DMS79 (cell line): ENCODE measurements at regions not wholly inside any gene's neighbourhood (a gene's known extent, or its start where the extent isn't known, plus 50 kb on each side); places are given as distances from the start of the nearest gene placed in this dataset.
"Not testable (repeated sequence)": the region's sequence is repeated elsewhere in the genome, so short reads cannot be mapped to it uniquely, and the experiment has no call there.

ENCODE experiments used
- DNase-seq: peaks from one replicate; lab custom pipeline; 2025; lab: John Stamatoyannopoulos, UW

DNA sequence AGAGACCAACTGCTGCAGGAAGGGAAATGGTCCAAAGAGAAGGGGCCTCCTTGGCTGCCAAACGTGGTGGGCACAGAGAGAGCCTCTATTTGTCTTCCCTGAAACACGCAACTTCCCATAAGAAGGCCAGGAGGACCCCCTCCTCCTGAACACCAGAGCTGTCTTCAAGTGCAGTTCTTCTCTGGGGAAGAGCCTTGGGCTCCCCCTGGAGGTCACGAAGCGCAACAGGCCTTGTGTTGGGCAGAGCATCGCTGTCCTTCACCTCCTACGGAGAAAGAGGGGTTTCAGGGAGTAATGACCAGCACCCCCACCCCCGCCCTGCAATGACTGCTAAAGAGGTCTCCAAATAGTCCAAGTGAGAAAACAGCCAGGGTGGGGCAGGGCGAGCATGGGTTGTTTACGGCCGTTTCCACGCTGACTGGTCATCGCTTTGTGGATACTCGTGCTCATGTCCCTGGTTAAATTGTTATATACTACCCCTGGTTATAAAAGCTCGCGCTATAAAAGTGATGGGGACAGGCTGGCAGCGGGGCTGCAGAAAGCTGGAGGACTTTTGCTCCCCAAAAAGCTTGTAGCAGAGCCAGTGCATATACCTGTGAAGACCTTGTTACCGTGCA is 397.5 kb upstream of the ATP10A start:
- no peak for DNase-seq

DNA sequence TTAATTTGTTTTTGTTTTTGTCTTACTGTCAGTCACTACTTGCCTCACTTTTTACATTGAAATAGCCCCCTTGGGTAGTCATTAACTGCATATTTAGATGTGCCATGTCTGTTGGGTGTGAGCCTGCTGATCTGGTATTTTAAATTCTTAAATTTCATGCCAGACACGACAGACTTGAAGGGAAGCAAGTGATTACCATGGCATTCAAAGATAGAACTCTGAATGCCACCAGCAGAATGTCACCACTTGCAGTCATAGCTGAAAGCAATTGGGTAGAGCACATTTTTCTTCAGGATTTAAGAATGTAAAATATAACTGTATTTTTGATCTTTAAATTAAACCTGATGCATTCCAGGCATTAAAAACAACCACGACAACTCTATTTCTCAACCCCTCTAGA is 396.5 kb upstream of the ATP10A start:
- no peak for DNase-seq

DNA sequence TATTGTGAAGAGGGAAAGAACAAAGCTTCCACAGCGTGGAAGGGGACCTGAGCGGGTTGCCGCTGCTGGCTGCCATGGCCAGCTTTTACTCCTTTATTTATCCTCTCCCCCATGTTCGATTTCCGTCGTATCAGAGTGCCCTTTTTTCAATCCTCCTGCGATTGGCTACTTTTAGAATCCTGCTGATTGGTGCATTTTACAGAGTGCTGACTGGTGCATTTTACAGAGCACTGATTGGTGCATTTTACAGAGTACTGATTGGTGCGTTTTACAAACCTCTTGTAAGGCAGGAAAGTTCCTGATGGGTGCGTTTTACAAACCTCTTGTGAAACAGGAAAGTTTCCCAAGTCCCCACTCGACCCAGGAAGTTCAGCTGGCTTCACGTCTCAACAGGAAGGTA is 381.7 kb upstream of the ATP10A start:
- not testable (repeated sequence) for DNase-seq

DNA sequence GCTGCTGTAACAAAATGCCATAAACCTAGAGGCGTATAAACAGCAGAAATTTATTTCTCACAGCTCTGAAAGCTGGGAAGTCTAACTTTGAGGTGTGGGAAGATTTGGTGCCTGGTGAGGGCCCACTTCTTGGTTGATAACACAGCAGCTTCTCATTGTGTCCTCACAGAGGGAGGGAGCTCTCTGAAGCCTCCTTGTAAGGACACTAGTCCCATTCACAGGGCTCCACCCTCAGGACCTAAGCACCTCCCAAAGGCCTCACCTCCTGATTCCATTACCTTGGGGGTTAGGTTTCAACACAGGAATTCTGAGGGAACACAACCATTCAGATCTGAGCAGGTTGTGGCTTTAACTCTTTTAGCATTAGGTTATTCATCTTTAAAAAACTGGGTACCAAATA is 380.3 kb upstream of the ATP10A start:
- DNase-seq = no peak

DNA sequence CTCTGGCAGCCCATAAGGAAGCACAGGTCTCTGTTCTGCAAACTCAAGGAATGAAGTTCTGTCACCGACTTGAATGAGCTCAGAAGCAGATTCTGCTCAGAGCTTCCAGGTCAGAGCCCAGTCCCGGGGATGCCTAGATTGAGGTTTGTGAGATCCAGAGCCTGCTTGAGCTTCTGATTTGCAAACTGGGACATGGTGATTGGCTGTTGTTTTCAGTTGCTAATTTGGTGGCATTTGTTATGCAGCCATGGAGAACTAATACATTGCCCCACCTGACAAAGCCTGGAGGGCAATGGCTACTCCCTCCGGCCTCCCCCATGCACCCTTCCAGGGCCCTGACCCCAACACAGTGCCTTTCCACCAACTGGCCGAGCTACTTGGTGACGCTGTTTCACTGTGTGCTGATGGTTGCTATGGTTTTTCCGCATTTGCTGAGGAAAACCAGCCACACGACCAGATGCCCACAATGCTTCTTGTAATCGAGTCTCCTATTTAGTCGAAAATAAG is 379.5 kb upstream of the ATP10A start:
- DNase-seq = no peak

DNA sequence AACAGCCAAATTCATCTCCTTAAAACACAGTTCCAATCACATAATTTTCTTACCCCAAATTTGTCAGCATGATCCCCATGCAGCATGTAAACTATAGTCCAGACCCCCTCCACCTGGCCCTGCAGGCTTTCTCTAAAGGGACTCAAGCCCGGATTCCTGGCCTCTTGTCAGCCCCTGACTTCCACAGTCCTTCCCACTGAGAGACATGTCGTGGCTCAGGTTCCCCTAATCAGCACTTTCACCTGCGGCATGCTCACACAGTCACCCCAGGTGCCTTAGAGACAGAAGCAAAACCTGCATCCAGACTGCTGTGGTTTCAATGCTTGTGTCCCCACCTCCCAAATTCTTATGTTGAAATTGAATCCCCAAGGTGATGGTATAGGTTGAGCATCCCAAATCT is 372.7 kb upstream of the ATP10A start:
- DNase-seq = no peak

DNA sequence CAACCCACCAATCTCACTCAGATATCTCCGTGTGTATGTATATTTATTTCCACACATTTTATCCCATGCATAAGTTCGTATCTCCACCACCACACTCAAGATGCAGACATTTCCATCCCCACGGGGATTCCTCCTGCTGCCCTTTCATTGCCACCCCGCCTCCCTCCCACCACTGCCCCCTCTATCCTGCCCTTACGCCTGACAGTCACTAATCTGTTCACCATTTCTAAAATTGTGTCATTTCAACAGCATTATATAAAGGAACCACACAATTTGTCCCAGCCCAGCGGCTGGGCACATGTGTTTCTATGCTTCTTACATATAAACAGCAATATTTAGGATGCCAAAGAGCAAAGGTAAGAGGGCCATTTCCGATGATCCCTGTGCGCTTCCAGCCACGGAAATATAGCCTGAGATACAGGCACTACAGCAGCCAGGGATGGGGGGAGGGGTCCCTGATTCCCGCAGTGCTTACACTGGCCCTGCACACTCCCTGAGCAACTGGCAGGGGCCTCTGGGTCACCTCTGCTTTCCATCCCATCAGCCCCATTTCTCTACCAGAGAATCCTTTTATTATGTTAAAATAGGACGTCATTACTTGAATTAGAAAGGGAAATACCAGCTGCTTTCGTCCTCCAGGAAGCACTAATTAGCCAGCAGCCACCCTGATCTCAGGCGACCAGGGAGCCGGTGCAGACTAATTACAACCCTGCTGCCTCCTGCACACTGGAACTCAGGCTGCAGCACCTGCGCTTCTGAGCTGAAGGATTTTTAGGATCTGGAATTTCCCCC is 372.0 kb upstream of the ATP10A start:
- no peak for DNase-seq

DNA sequence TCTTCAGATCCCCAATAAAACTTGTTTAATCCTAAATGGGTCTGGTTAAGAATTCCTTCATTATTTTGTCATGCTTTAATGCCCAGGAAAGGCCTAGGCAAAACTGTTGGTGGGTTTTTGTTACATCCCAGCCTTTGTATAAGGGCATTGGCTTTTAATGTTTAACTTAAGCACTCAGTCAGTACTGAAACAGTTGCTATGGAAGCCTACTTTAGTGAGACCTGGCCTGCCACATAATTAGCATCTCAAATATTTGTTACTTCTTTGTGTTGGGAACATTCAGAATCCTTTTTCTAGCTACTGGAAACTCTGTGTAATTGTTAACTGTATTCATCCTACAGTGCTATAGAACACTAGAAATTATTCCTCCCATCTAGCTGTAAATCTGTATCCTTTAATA is 369.6 kb upstream of the ATP10A start:
- no peak for DNase-seq

DNA sequence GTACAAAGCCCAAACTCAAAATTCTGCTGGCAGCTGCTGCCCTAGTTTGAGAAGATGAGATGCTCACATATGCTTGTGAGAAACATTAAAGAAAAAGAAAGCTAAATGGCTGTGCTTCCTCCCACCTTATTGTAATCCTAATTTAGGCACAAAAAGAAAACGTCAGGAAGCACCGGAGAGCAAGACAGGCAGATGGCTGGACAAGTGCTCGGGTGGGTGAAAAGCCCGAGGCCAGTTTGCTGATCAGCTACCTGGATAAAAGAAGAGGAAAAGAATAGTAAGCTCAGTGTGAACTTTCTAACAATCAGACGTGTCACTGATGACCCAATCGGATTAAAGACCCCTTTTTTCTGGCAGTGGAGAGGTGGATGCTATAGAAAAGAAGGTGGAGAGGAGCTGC is 368.0 kb upstream of the ATP10A start:
- DNase-seq = no peak

DNA sequence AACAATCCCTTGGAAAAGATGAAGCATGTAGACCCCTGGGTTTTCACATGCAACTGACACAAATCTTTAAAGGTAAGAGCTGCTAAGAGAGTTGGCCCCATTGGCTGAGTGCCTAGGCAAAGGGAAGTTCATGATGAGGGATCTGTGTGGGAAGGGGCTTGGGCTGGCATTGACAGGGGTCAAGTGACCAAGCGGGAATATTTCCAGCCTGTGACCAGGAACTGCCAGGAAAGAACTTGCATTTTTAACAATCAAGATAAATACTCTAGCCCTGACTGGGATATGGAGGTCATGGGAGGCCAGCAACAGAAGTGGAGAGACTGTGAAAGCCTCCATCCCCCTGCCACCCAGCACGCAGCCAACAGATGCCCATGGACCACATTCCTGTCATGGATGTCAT is 361.1 kb upstream of the ATP10A start:
- no peak for DNase-seq

DNA sequence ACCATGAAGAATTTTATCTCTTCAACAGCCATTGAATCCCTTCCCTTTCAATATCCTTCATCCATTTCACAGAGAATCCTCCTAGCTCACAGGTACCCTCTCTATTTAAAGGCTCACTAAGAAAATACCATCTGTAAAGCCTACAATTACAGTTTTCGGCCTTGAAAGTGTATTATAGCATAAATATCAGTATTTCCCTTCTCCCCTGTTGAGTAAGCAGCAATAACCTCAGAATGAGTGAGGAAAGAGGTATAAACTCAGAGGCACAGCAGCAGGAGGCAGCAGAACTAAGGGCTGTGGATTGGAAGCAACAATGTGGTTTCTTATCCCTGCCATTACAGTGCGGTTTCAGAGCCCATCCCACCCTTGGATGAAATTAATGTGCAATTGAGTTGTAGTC is 360.6 kb upstream of the ATP10A start:
- no peak for DNase-seq

DNA sequence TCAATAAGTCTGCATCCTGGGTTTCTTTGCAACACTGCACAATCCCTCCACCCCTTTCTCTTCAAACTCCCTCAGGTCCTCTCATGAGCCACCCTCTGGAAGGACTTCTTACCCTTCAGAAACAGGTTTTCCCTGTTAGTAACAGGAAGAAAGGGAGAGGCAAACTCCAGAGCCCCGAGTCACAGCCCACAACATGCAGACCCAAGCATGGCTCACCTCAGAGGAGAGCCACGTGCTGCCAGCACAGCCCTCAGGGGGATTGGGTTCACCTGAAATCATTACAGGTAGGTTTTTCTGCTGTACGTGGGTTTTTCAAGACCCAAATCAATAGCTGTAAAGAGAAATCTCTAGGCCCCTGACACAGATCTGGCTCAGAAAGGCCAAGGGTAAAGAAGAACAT is 359.7 kb upstream of the ATP10A start:
- no peak for DNase-seq

DNA sequence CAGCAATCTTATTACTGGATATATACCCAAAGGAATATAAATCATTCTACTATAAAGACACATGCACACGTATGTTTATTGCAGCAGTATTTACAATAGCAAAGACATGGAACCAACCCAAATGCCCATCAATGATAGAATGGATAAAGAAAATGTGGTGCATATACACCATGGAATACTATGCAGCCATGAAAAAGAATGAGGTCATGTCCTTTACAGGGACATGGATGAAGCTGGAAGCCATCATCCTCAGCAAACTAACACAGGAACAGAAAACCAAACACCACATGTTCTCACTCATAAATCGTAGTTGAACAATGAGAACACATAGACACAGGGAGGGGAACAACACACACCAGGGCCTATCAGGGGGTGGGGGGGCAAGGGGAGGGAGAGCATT is 353.9 kb upstream of the ATP10A start:
- DNase-seq = not testable (repeated sequence)

DNA sequence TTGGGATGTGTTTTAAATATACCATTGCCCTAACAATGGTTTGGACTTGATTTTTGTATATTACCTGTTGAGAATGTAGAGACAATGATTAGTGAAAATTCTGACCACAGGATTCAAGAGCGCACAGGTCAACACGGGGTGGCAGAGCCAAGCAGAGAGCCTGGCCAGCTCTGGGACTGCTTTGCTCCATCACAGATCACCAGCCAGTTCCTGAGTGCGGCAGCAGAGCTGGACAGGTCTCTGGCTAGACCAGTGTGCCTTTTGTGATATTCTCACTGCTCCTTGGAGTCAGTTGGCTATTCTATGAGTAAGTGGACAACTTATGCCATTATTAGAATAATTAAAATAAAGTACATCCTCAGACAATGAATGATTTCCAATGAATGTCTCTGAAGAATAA is 351.2 kb upstream of the ATP10A start:
- no peak for DNase-seq

DNA sequence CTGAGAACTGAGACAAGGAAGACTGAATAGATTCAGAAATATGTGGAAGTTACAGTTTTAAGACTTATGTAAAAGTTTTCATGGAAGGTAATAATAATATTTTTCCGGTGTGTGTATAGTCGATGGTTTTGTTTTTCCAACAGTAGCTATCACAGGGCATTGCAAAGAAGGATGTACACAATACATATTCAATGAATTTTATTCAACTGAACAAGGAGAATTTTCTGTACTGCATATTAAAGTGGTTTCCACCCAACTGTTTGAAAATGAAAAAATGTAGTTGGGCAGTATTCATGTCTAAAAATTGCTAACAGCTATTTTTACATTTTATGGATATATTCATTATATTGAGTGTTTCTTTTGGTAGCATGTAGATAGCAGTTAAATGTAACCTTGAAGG is 350.3 kb upstream of the ATP10A start:
- DNase-seq = no peak

DNA sequence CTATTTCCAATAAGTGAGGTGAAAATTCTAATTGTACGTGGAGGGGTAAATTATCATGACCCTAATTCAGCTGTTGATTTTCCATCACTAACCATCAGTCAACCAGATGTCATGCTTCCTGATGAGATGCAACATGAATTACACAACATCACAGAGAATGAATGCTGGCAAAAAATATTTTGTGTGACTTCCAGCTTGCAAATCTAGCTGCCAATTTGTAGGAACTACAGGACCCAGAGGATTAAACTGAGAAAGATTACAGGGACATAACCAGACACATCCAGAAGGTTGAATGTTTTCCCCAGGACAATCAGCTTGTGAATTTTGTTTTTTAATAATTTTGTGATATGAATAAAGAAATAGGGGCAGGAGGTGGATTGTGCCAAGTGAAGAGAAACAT is 349.0 kb upstream of the ATP10A start:
- DNase-seq = no peak

DNA sequence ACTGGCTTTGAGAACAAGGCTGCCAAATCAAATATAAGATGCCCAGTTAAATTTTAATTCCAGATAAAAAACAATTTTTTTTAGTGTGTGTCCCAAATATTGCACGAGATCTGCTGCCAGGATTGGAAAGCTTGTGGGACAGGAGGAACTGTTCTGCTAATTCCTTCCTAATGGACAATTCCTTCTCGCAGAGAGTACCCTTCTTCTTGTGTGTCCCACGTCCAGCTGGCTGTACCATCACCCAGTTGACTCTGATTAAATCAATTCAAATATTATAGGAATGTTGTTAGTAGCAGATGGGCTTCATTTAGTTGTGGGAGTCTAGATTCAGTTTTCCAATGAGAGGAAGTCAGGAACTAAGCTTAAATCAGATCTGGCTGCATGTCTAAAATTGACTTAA is 347.9 kb upstream of the ATP10A start:
- DNase-seq = no peak

DNA sequence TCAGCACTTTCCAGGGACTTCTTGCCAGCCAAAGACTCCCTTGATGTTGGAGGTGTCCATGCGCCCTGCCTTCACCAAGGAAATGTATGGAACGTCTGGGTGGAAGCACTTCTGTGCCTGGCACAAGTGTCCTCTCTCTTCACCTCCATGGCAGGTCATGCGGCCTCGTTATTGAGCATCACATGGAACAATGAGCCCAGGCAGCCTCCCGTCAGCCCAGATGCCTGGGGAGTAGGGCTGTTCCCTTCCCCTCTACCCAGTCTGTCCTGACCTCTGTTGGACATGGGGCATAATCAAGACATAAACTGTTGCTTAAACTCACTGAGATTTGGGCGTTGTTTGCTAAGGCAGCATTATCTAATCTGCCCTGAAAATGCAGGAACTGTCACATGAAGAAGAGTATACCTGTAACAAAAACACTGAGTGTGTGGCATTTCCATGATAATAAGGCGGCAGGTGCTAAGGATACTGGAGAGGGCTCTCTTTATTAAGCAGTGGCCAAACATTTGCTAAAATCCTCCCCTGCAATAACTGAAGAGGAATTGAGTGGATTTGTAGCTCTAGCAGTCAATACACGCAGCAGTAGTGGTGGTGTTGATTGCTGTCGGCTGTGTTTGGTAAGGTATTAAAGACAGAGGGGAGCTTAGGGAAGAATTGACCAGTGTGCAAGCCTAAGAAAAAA is 338.2 kb upstream of the ATP10A start:
- DNase-seq = no peak

DNA sequence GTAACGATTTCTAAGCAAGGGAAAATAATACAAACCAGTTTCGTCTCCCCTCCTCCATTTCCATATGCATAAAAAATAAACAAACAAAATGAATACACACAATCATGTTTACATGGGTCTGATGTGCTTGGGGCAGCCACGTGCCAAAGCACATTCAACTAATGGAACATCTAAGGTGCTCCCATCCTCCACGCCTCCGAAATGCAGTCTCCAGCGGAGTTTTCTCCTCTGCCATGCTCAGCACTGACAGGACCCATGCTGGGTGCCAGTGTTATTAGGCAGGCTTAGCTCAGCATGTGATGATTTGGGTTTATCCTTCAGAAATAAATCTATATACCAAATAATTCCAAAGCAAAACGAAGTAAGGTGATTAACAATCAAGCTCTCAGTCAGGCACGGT is 337.3 kb upstream of the ATP10A start:
- no peak for DNase-seq

DNA sequence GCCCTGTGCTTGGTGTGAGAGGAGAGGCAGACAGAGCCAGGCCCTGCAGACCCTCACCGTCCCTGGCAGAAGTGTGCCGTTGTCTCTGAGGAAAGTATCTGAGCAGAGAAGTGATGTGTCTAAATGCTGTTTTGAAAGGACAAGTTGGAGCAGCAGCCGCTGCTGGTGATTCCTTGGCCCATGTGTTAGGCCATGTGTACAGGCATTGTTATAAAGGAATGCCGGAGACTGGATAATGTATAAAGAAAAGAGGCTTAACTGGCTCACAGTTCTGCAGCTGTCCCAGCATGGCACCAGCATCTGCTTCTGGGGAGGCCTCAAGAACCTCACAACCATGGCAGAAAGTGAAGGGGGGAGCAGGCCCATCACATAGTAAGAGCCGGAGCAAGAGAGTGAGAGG is 334.6 kb upstream of the ATP10A start:
- no peak for DNase-seq

DNA sequence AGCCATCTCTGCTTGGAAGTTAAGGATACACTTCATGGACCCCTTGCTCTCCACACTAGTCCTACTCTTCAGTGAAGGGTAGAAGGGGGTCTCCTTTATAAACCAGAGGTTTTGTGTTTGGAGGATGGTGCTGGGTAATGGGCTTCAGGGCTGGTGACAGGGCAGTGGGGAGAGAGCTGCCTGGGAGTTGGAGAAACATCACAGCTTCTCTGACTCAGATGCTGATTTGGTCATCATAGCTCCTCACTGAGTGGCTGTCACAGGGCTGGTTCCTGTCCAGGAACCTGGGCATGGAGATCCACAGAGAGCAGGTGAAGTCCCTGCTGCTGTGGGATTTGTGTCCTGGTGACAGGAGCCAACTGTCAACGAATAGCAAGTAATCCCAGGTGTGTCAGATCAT is 333.9 kb upstream of the ATP10A start:
- DNase-seq = no peak

DNA sequence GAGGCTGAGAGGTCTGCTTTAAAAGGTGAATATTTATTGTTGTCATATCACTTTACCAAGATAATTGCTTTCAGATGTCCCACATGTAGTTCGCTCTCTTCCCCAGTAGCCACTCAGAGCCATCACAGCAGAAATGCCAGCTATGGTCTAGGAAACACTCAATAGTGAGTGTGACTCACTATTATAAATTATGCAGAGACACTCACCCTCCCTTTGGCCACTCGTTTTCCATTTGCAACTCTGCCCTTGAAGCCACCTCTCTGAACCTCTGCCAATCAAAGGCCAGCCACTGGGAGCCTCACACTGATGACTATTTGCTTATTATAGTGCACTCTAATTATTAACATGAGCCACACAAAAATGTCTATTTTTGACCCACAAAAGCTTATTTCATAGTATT is 328.1 kb upstream of the ATP10A start:
- DNase-seq = no peak

DNA sequence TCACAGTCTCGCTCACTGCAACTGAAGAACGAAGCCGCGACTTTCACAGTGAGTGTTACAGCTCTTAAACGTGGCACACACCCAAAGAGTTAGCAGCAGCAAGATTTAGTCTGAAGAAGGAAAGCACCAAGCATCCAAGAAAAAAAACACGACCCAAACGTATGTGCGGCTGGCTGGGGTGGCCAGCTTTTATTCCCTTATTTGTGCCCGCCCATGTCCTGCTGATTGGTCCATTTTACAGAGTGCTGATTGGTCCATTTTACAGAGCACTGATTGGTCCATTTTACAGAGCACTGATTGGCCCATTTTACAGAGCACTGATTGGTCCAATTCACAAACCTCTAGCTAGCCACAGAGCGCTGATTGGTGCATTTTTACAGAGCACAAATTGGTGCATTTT is 323.0 kb upstream of the ATP10A start:
- DNase-seq = not testable (repeated sequence)
